HUES6 (cell line): ENCODE measurements at regions not wholly inside any gene's neighbourhood (a gene's known extent, or its start where the extent isn't known, plus 50 kb on each side); places are given as distances from the start of the nearest gene placed in this dataset.

ENCODE experiments used
- H3K27ac ChIP-seq: 2 replicates; pipeline ENCODE4 v1.7.0; 2013; ENCODE audit warnings: low read depth, mild to moderate bottlenecking, low read length, inconsistent platforms
- H3K27me3 ChIP-seq: 2 replicates; pipeline ENCODE4 v1.6.1; 2013; ENCODE audit warnings: low read length; ENCODE audit not compliant: control insufficient read depth, insufficient read depth
- H3K36me3 ChIP-seq: 2 replicates; pipeline ENCODE4 v1.6.1; 2013; ENCODE audit warnings: low read length; ENCODE audit not compliant: control insufficient read depth, insufficient read depth
- H3K4me1 ChIP-seq: 2 replicates; pipeline ENCODE4 v1.6.1; 2013; ENCODE audit warnings: low read length; ENCODE audit not compliant: control insufficient read depth, insufficient read depth
- H3K4me3 ChIP-seq: 2 replicates; pipeline ENCODE4 v1.5.1; 2013; ENCODE audit warnings: low read depth, low read length
- H3K9ac ChIP-seq: one replicate; pipeline ENCODE4 v1.6.1; 2013; ENCODE audit warnings: mild to moderate bottlenecking, low read length
- H3K9me3 ChIP-seq: 2 replicates; pipeline ENCODE4 v1.6.1; 2013; ENCODE audit warnings: low read depth, low read length; ENCODE audit not compliant: control insufficient read depth, insufficient read depth

- Histone ChIP-seq H3K9ac (no peak overlapping the region), H3K36me3 (no peaks in the 10 kb centered on the region), H3K4me3 (no peak overlapping the region), H3K27ac (no peak overlapping the region), H3K27me3 (no peaks in the 10 kb centered on the region), H3K4me1 (no peaks in the 10 kb centered on the region), H3K9me3 (no peaks in the 10 kb centered on the region)
Observed at GRCh38 chr10:56298941-56299340, 62.1 kb downstream of the ZWINT start.

DNA sequence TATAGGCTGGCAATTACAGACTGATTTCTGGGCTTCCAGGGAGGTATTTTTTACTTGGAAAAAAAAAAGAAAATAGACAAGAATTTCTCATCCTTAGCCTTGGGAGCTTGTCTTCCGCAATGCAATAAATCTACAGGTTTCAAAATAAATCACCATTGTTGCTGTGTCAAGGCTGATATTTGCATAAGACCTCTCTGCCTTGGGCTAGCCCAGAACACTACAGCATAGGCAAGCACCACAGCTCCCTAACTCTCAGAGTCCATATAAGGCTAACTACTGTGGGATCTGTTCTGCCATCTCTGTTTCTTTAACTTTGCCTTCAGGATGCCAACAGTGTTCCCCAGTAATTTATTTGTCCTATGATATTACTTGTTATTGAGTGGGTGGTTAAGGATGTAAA is 64.4 kb downstream of the ZWINT start:
- no peaks in the 10 kb centered on the region for H3K9me3 ChIP-seq
- H3K27me3 ChIP-seq = no peaks in the 10 kb centered on the region
- H3K4me1 ChIP-seq = no peaks in the 10 kb centered on the region
- H3K4me3 ChIP-seq = no peak overlapping the region
- no peak overlapping the region for H3K27ac ChIP-seq
- H3K36me3 ChIP-seq = no peaks in the 10 kb centered on the region
- no peak overlapping the region for H3K9ac ChIP-seq

- Histone ChIP-seq H3K4me1 (no peaks in the 10 kb centered on the region), H3K36me3 (no peaks in the 10 kb centered on the region), H3K9ac (no peak overlapping the region), H3K4me3 (no peak overlapping the region), H3K27ac (no peak overlapping the region), H3K9me3 (no peaks in the 10 kb centered on the region), H3K27me3 (no peaks in the 10 kb centered on the region)
Observed at GRCh38 chr10:56288403-56288802, 72.7 kb downstream of the ZWINT start.

- Histone ChIP-seq H3K9me3 (no peaks in the 10 kb centered on the region), H3K9ac (no peak overlapping the region), H3K36me3 (no peaks in the 10 kb centered on the region), H3K27ac (no peak overlapping the region), H3K4me3 (no peak overlapping the region), H3K27me3 (no peaks in the 10 kb centered on the region), H3K4me1 (no peaks in the 10 kb centered on the region)
Observed at GRCh38 chr10:56286096-56286495, 75.0 kb downstream of the ZWINT start.

DNA sequence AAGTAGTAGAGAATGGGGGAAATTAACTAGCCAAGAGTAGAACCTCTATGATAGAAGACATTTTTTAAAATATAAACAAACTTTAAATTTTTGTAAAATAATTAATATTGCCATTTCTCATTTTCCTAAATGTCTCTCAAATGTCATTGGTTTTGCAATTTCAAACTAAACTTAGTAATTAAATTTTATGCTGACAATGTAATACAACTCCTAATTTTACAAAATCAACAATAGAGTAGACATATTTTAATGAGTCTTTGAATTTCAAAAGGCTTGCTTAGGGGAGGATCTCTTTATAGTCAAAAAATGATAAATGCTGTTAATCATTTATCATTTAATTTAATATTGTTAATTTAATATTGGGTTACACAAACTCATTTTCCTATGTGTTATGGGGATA is 81.8 kb downstream of the ZWINT start:
- Histone ChIP-seq H3K27me3 (no peaks in the 10 kb centered on the region), H3K4me1 (no peaks in the 10 kb centered on the region), H3K9me3 (no peaks in the 10 kb centered on the region), H3K9ac (no peak overlapping the region), H3K36me3 (no peaks in the 10 kb centered on the region), H3K4me3 (no peak overlapping the region), H3K27ac (no peak overlapping the region)

- Histone ChIP-seq H3K27me3 (no peaks in the 10 kb centered on the region), H3K9ac (no peak overlapping the region), H3K36me3 (no peaks in the 10 kb centered on the region), H3K4me1 (no peaks in the 10 kb centered on the region), H3K27ac (no peak overlapping the region), H3K9me3 (no peaks in the 10 kb centered on the region), H3K4me3 (no peak overlapping the region)
Observed at GRCh38 chr10:56269181-56269580, 91.9 kb downstream of the ZWINT start.

GRCh38 chr10:56266120-56266519 is 94.9 kb downstream of the ZWINT start:
- H3K4me1 ChIP-seq = no peaks in the 10 kb centered on the region
- H3K36me3 ChIP-seq = no peaks in the 10 kb centered on the region
- no peaks in the 10 kb centered on the region for H3K27me3 ChIP-seq
- no peak overlapping the region for H3K27ac ChIP-seq
- H3K9me3 ChIP-seq = no peaks in the 10 kb centered on the region
- H3K4me3 ChIP-seq = no peak overlapping the region
- no peak overlapping the region for H3K9ac ChIP-seq

GRCh38 chr10:56258991-56259390 is 102.1 kb downstream of the ZWINT start:
- Histone ChIP-seq H3K9ac (no peak overlapping the region), H3K4me3 (no peak overlapping the region), H3K9me3 (no peaks in the 10 kb centered on the region), H3K27ac (no peak overlapping the region), H3K36me3 (no peaks in the 10 kb centered on the region), H3K4me1 (no peaks in the 10 kb centered on the region), H3K27me3 (no peaks in the 10 kb centered on the region)

DNA sequence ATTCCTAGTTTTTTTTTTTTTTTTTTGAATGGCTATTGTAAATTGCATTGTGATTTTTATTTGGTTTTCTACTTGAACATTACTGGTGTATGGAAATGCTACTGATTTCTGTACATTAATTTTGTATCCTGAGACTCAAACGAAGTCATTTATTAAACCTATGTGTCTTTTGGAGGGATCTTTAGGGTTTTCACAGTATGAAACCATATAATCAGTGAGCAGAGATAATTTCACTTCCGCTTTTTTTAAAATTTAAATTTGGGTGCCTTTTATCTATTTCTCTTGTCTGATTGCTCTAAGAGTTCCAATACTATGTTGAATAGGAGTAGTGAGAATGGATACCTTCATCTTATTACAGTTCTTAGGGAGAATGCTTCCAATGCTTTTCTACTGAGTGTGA is 102.7 kb downstream of the ZWINT start:
- Histone ChIP-seq H3K27me3 (no peaks in the 10 kb centered on the region), H3K9ac (no peak overlapping the region), H3K27ac (no peak overlapping the region), H3K9me3 (no peaks in the 10 kb centered on the region), H3K4me3 (no peak overlapping the region), H3K36me3 (no peaks in the 10 kb centered on the region), H3K4me1 (no peaks in the 10 kb centered on the region)

DNA sequence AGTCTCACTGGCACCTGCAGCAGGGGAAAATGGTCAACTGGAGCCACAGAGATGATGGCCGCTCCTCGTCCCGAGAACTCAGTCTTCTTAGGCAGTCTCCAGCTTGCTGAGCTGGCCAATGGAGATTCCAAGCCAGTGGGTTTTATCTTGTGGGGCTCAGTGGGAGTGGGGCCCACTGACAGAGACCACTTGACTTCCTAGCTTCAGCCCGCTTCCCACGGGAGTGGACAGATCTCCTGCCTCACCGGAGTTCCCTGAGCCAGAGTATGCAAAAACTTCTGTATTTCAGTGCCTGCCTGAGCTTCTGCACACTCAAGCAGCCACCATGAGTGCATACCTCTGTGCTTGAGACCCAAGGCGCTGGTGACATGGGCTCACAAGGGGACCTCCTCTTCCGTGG is 105.8 kb downstream of the ZWINT start:
- Histone ChIP-seq H3K27ac (no peak overlapping the region), H3K4me3 (no peak overlapping the region), H3K9me3 (no peaks in the 10 kb centered on the region), H3K9ac (no peak overlapping the region), H3K36me3 (no peaks in the 10 kb centered on the region), H3K4me1 (no peaks in the 10 kb centered on the region), H3K27me3 (no peaks in the 10 kb centered on the region)

GRCh38 chr10:56240471-56240870 is 120.6 kb downstream of the ZWINT start:
- Histone ChIP-seq H3K9ac (no peak overlapping the region), H3K27me3 (no peaks in the 10 kb centered on the region), H3K27ac (no peak overlapping the region), H3K9me3 (no peaks in the 10 kb centered on the region), H3K36me3 (no peaks in the 10 kb centered on the region), H3K4me3 (no peak overlapping the region), H3K4me1 (no peaks in the 10 kb centered on the region)

GRCh38 chr10:56231436-56231835 is 129.6 kb downstream of the ZWINT start:
- Histone ChIP-seq H3K36me3 (no peaks in the 10 kb centered on the region), H3K9ac (no peak overlapping the region), H3K4me1 (no peaks in the 10 kb centered on the region), H3K9me3 (no peaks in the 10 kb centered on the region), H3K27ac (no peak overlapping the region), H3K27me3 (no peaks in the 10 kb centered on the region), H3K4me3 (no peak overlapping the region)
